Chondrocyte (in vitro differentiated cells): ENCODE measurements at regions not wholly inside any gene's neighbourhood (a gene's known extent, or its start where the extent isn't known, plus 50 kb on each side); places are given as distances from the start of the nearest gene placed in this dataset.

ENCODE experiments used
- DNase-seq: peaks from one replicate; pipeline ENCODE4 v3.0.0; 2021; ENCODE audit warnings: mixed read lengths, low spot score
- H3K27ac Mint-ChIP-seq: one replicate; pipeline ENCODE4 v1.8.0; 2021; ENCODE audit warnings: mild to moderate bottlenecking, moderate library complexity, mixed read lengths; ENCODE audit not compliant: unreplicated experiment
- H3K27me3 Mint-ChIP-seq: 2 replicates; pipeline ENCODE4 v1.8.0; 2021; ENCODE audit warnings: low read depth, mixed read lengths
- H3K36me3 Mint-ChIP-seq: 2 replicates; pipeline ENCODE4 v1.8.0; 2021; ENCODE audit warnings: low read depth, mixed read lengths
- H3K4me1 Mint-ChIP-seq: 2 replicates; pipeline ENCODE4 v1.8.0; 2021; ENCODE audit warnings: low read depth, mild to moderate bottlenecking, mixed read lengths
- H3K4me3 Mint-ChIP-seq: one replicate; pipeline ENCODE4 v1.8.0; 2021; ENCODE audit warnings: mild to moderate bottlenecking, moderate library complexity, mixed read lengths; ENCODE audit not compliant: unreplicated experiment
- H3K9me3 Mint-ChIP-seq: 2 replicates; pipeline ENCODE4 v1.8.0; 2021; ENCODE audit warnings: low read depth, mixed read lengths
- TF ChIP-seq, protein P1 (sequence below): fragments of 200-600 bp; sonication (generic); IDR thresholded peaks from 2 replicates; pipeline ENCODE4 v1.5.0; 2021; ENCODE audit warnings: antibody characterized with exemption, mild to moderate bottlenecking, moderate library complexity

DNA sequence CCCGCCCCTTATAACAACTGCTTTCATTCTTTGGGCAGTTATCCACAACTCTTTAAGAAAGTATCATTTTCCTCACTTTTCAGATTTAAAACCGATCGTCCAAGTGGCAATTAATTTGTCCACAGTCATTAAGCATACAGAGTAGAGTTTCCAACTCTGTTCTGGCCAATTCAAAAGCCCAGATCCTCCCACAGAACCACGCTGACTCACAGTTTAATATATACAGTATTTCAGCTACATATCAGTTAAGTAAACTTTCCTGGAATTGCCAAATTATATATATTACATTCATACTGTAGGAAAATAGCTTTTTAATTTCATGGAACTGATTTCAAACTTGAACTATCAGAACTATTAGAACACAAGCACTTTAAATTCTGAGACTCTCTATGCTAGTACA is 163.8 kb upstream of the ESRRG start:
- no peak overlapping the region for H3K27ac Mint-ChIP-seq
- H3K9me3 Mint-ChIP-seq: no peaks in the 10 kb centered on the region
- no peak overlapping the region for H3K4me3 Mint-ChIP-seq
- peaks cover 15% of the 10 kb centered on the region for H3K27me3 Mint-ChIP-seq
- TF ChIP-seq, protein P1, sequence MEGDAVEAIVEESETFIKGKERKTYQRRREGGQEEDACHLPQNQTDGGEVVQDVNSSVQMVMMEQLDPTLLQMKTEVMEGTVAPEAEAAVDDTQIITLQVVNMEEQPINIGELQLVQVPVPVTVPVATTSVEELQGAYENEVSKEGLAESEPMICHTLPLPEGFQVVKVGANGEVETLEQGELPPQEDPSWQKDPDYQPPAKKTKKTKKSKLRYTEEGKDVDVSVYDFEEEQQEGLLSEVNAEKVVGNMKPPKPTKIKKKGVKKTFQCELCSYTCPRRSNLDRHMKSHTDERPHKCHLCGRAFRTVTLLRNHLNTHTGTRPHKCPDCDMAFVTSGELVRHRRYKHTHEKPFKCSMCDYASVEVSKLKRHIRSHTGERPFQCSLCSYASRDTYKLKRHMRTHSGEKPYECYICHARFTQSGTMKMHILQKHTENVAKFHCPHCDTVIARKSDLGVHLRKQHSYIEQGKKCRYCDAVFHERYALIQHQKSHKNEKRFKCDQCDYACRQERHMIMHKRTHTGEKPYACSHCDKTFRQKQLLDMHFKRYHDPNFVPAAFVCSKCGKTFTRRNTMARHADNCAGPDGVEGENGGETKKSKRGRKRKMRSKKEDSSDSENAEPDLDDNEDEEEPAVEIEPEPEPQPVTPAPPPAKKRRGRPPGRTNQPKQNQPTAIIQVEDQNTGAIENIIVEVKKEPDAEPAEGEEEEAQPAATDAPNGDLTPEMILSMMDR: no peak
- no peaks in the 10 kb centered on the region for H3K4me1 Mint-ChIP-seq
- H3K36me3 Mint-ChIP-seq: no peaks in the 10 kb centered on the region
- no peak for DNase-seq

- Mint-ChIP-seq H3K9me3 (no peaks in the 10 kb centered on the region), H3K4me3 (no peak overlapping the region), H3K27me3 (peaks cover 14% of the 10 kb centered on the region), H3K36me3 (no peaks in the 10 kb centered on the region), H3K4me1 (no peaks in the 10 kb centered on the region), H3K27ac (no peak overlapping the region)
- TF ChIP-seq, protein P1: no peak
- no peak for DNase-seq
These were observed 161.5 kb upstream of the ESRRG start for GRCh38 chr1:216884614-216885229.

GRCh38 chr1:216883518-216883917 is 160.3 kb upstream of the ESRRG start:
- DNase-seq: no peak
- Mint-ChIP-seq H3K4me1 (no peaks in the 10 kb centered on the region), H3K27ac (no peak overlapping the region), H3K4me3 (no peak overlapping the region), H3K27me3 (peaks cover 10% of the 10 kb centered on the region), H3K9me3 (no peaks in the 10 kb centered on the region), H3K36me3 (no peaks in the 10 kb centered on the region)
- TF ChIP-seq, protein P1: no peak

- no peak overlapping the region for H3K4me3 Mint-ChIP-seq
These were observed 158.5 kb upstream of the ESRRG start for GRCh38 chr1:216881695-216882094.

GRCh38 chr1:216866714-216867113 is 143.5 kb upstream of the ESRRG start:
- Mint-ChIP-seq H3K27ac (no peak overlapping the region), H3K27me3 (peaks cover 7% of the 10 kb centered on the region), H3K4me1 (no peaks in the 10 kb centered on the region), H3K9me3 (no peaks in the 10 kb centered on the region), H3K4me3 (no peak overlapping the region), H3K36me3 (no peaks in the 10 kb centered on the region)
- TF ChIP-seq, protein P1: no peak
- DNase-seq: no peak

More at GRCh38 chr1:216881695-216882094, 158.5 kb upstream of the ESRRG start:
- H3K9me3 Mint-ChIP-seq: no peaks in the 10 kb centered on the region
- TF ChIP-seq, protein P1: no peak
- no peaks in the 10 kb centered on the region for H3K36me3 Mint-ChIP-seq
- H3K4me1 Mint-ChIP-seq: no peaks in the 10 kb centered on the region
- no peak for DNase-seq
- no peak overlapping the region for H3K27ac Mint-ChIP-seq
- H3K27me3 Mint-ChIP-seq: peaks cover 6% of the 10 kb centered on the region
